Activated CD8-positive, alpha-beta memory T cell treated with anti-CD3 and anti-CD28 coated beads for 48 hours (primary cell): ENCODE measurements at regions not wholly inside any gene's neighbourhood (a gene's known extent, or its start where the extent isn't known, plus 50 kb on each side); places are given as distances from the start of the nearest gene placed in this dataset.
"Not testable (repeated sequence)": the region's sequence is repeated elsewhere in the genome, so short reads cannot be mapped to it uniquely, and the experiment has no call there.

ENCODE experiments used
- DNase-seq, 3 experiments: peaks; one replicate each; pipeline ENCODE4 v3.0.0-alpha.2; 2020; ENCODE audit warnings: low read depth in 2 of 3, low spot score in 2 of 3

- DNase-seq, result no peak
Observed at GRCh38 chr2:17257189-17257909, 260.9 kb downstream of the RAD51AP2 start.

- DNase-seq, result no peak
Observed at GRCh38 chr2:17255071-17255470, 263.2 kb downstream of the RAD51AP2 start.

- DNase-seq, result no peak
Observed at GRCh38 chr2:17254421-17254820, 263.8 kb downstream of the RAD51AP2 start.

GRCh38 chr2:17252258-17252657 is 266.0 kb downstream of the RAD51AP2 start:
- DNase-seq, result no peak

- no peak for DNase-seq
Observed at GRCh38 chr2:17251171-17251570, 267.1 kb downstream of the RAD51AP2 start.

- DNase-seq, result no peak
Observed at GRCh38 chr2:17249249-17249648, 269.0 kb downstream of the RAD51AP2 start.

GRCh38 chr2:17245906-17246305 is 272.3 kb downstream of the RAD51AP2 start:
- no peak for DNase-seq

- no peak for DNase-seq
Observed at GRCh38 chr2:17242813-17243485, 275.3 kb downstream of the RAD51AP2 start.

- DNase-seq, result no peak
Observed at GRCh38 chr2:17239550-17239949, 278.7 kb downstream of the RAD51AP2 start.

GRCh38 chr2:17235167-17235566 is 283.1 kb downstream of the RAD51AP2 start:
- DNase-seq, result no peak

- DNase-seq, result no peak
Observed at GRCh38 chr2:17232776-17233556, 285.3 kb downstream of the RAD51AP2 start.

GRCh38 chr2:17231394-17231965 is 286.8 kb downstream of the RAD51AP2 start:
- DNase-seq, result no peak

- no peak for DNase-seq
Observed at GRCh38 chr2:17229414-17229813, 288.8 kb downstream of the RAD51AP2 start.

- DNase-seq, result no peak
Observed at GRCh38 chr2:17228461-17228860, 289.8 kb downstream of the RAD51AP2 start.

GRCh38 chr2:17227856-17228255 is 290.4 kb downstream of the RAD51AP2 start:
- no peak for DNase-seq

- no peak for DNase-seq
Observed at GRCh38 chr2:17226941-17227490, 291.2 kb downstream of the RAD51AP2 start.

- DNase-seq, result no peak
Observed at GRCh38 chr2:17223211-17223610, 295.0 kb downstream of the RAD51AP2 start.

GRCh38 chr2:17208511-17208910 is 309.7 kb downstream of the RAD51AP2 start:
- DNase-seq, result no peak

GRCh38 chr2:17206771-17207170 is 311.5 kb downstream of the RAD51AP2 start:
- no peak for DNase-seq

- DNase-seq, result not testable (repeated sequence)
Observed at GRCh38 chr2:17204214-17204613, 314.0 kb downstream of the RAD51AP2 start.

GRCh38 chr2:17202628-17203027 is 315.6 kb downstream of the RAD51AP2 start:
- DNase-seq, result not testable (repeated sequence)
